ENCODE measurements at regions not wholly inside any gene's neighbourhood (a gene's known extent, or its start where the extent isn't known, plus 50 kb on each side); places are given as distances from the start of the nearest gene placed in this dataset.

GRCh38 chr7:112882511-112882910, 92.3 kb upstream of the TMEM168 start:
- no peak for ATAC-seq
- intact Hi-C loops (cut with DNase I, micrococcal nuclease), result no loop called here
- no peak for TF ChIP-seq CTCF (IDR thresholded peaks at IDR 0.05)

GRCh38 chr7:112882022-112882421, 91.8 kb upstream of the TMEM168 start:
- no peak for DNase-seq
- TF ChIP-seq CTCF (IDR thresholded peaks at IDR 0.05), result no peak

More at GRCh38 chr7:112882511-112882910, 92.3 kb upstream of the TMEM168 start:
- Histone ChIP-seq H3K4me3 (no peak overlapping the region), H3K4me1 (ENCODE audit: low read depth) (no peaks in the 10 kb centered on the region), H3K9me3 (no peaks in the 10 kb centered on the region), H3K36me3 (ENCODE audit: low read depth) (no peaks in the 10 kb centered on the region)
- no peak for DNase-seq

GRCh38 chr7:112880818-112881418, 90.7 kb upstream of the TMEM168 start:
- H3K4me3 ChIP-seq, result no peak overlapping the region
- H3K36me3 ChIP-seq (ENCODE audit: low read depth), result no peaks in the 10 kb centered on the region
- H3K4me1 ChIP-seq (ENCODE audit: low read depth), result no peaks in the 10 kb centered on the region
- DNase-seq, result no peak
- no peaks in the 10 kb centered on the region for H3K9me3 ChIP-seq
- no peak for ATAC-seq
- TF ChIP-seq CTCF (IDR thresholded peaks at IDR 0.05), result no peak
- intact Hi-C loops (cut with DNase I, micrococcal nuclease), result no loop called here

More at GRCh38 chr7:112882022-112882421, 91.8 kb upstream of the TMEM168 start:
- Histone ChIP-seq H3K4me1 (ENCODE audit: low read depth) (no peaks in the 10 kb centered on the region), H3K9me3 (no peaks in the 10 kb centered on the region), H3K4me3 (no peak overlapping the region), H3K36me3 (ENCODE audit: low read depth) (no peaks in the 10 kb centered on the region)
- intact Hi-C loops (cut with DNase I, micrococcal nuclease), result no loop called here
- ATAC-seq, result no peak

- Histone ChIP-seq H3K36me3 (ENCODE audit: low read depth) (no peaks in the 10 kb centered on the region), H3K9me3 (no peaks in the 10 kb centered on the region), H3K4me1 (ENCODE audit: low read depth) (no peaks in the 10 kb centered on the region), H3K4me3 (no peak overlapping the region)
- no peak for TF ChIP-seq CTCF (IDR thresholded peaks at IDR 0.05)
- ATAC-seq, result no peak
- intact Hi-C loops (cut with DNase I, micrococcal nuclease), result no loop called here
- DNase-seq, result no peak
Measured at GRCh38 chr7:112877691-112878460, 87.7 kb upstream of the TMEM168 start.

GRCh38 chr7:112876877-112877276, 86.7 kb upstream of the TMEM168 start:
- intact Hi-C loops (cut with DNase I, micrococcal nuclease), result no loop called here
- no peaks in the 10 kb centered on the region for H3K9me3 ChIP-seq
- DNase-seq (no peak), ATAC-seq (peak; percentile 94)
- no peak overlapping the region for H3K4me3 ChIP-seq
- H3K4me1 ChIP-seq (ENCODE audit: low read depth), result no peaks in the 10 kb centered on the region
- H3K36me3 ChIP-seq (ENCODE audit: low read depth), result no peaks in the 10 kb centered on the region
- no peak for TF ChIP-seq CTCF (IDR thresholded peaks at IDR 0.05)

Data from mucosa of descending colon (tissue), 3 donors.